Inferior parietal cortex (tissue), 1 donor: ENCODE measurements at regions not wholly inside any gene's neighbourhood (a gene's known extent, or its start where the extent isn't known, plus 50 kb on each side); places are given as distances from the start of the nearest gene placed in this dataset.

Experiments
- DNase-seq: peaks from one replicate; pipeline ENCODE4 v3.0.0-alpha.2; 2016; ENCODE audit errors: extremely low spot score

DNA sequence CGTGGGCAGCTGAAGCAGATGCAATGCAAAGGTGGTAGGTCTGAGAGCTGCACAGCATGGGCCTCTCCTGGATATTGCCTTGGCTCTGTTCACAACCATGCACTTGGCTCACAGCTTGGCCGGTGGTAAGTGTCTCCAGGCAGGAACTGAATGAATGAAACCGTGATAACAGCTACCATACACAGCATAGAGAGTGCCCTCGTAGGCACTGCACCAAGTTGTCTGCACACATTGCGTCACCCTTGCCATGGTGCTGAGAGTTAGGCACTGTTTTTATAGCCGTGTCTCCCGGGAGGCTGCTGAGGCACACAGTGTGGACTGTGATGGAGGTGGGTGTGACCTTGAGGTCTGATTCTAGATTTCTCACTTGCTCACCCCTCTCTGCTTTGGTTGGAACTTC lies 157.6 kb upstream of the VASH1 start:
- no peak for DNase-seq

DNA sequence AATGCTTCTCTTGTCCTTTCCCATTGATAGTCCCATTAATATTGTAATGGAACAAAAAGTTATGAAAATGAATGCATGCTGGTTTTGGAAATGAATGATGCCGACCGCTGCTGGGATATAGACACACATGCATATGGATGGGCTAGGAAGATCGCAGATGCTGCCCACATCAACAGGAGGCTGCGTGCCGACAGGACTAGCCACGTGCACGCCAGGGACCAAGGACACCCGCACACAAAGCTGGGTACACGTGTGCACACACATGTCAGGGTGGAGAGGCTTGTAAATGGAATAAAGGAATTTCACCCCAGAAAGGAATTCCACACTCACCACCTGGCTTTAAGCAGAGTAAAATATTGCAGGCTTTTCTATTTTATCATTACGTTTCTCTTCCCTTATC lies 153.8 kb upstream of the VASH1 start:
- DNase-seq: no peak

DNA sequence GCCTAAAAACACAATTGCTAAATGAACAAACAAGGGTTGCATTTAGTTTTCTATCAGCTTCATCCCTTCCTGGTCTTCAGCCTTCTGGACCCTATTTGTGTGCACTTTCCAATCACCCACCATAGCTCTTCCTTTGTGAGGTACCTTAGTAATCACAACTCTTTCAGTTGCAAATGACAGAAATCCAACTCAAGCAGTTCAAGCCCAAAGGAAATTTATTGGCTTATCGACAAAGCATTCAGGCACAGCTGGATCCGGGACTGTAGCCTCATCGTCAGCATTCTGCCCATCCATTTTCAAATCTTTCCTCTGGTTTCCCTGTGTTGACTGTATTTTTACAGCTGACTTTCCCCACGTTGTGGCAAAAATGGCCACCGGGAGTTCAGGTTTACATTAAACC lies 148.6 kb upstream of the VASH1 start:
- no peak for DNase-seq

DNA sequence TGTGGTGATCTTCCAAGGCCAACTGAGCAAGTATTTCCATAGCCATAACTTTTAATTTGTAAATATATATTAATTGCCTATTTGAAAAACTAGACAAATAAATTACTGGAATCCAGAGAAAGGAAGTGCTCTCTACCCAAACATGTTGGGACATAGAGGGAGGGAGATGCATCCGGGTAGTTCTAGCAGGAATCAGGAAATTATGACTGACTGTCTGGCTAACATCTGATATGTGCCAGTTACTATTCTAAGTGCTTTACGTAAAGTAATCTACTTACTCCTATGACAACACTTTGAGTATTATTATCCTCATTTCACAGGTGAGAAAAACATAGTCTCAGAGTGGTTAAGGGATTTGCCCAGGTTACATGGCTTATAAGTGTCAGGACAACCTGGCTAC lies 147.7 kb upstream of the VASH1 start:
- no peak for DNase-seq

DNA sequence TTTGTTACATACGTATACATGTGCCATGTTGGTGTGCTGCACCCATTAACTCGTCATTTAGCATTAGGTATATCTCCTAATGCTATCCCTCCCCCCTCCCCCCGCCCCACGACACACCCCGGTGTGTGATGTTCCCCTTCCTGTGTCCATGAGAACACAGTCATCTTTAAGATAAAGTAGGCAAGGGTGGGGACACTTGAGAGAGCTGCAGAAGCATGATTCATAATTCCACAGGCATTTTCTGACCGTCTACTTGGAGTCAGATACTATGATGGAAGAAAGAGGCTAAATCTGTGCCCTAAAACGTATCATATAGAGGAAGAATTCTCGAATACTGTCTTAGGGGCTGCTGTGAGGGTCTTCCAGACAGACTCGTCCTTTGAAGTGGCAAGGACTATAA lies 145.9 kb upstream of the VASH1 start:
- no peak for DNase-seq

DNA sequence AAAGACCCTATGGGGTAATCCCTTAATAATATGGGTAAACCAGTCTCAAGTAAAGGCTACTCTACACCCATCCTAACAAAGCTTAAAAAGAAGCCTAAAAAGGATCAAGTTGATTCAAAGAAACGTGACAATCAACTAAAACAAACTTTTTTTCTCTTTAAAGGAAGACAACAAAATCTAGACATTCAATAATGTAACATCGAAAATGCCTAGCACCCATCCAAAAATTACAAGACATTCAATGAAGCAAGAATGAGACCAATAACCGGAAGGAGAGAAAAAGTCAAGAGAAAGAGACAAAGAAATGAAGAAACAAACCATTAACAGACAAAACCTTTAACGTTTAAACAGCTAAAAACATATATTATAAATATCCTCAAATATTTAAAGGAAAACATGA lies 143.8 kb upstream of the VASH1 start:
- no peak for DNase-seq

DNA sequence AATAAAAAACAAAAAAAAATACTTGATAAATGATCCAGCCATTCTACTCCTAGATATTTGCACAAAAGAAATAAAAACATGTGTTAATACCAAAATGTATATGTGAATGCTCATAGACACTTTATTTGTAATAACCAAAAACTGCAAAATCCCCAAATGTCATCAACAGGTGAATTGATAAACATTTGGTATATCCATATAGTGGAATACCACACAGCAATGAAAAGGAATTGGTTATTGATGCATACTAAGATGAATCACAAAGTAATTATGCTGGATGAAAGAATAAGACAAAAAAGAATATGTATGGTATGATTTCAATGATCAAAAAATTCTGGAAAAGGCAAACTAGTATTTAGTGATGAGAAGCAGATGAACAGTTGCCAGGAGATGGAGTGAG lies 124.7 kb upstream of the VASH1 start:
- no peak for DNase-seq

DNA sequence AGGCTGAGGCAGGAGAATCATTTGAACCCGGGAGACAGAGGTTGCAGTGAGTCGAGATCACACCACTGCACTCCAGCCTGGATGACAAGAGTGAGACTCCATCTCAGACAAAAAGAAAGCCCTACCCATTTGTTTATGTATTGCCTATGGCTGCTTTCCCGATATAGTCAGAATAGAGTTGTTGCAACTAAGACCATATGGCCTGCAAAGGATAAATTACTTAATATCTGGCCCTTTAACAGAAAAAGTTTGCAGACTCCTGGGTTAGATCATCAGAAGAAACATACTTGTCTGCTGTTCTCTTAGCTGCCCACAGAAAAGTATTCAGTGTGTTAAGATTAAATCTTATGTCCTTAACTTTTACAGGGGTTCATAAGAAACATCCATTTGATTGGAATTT lies 122.4 kb upstream of the VASH1 start:
- DNase-seq: no peak

DNA sequence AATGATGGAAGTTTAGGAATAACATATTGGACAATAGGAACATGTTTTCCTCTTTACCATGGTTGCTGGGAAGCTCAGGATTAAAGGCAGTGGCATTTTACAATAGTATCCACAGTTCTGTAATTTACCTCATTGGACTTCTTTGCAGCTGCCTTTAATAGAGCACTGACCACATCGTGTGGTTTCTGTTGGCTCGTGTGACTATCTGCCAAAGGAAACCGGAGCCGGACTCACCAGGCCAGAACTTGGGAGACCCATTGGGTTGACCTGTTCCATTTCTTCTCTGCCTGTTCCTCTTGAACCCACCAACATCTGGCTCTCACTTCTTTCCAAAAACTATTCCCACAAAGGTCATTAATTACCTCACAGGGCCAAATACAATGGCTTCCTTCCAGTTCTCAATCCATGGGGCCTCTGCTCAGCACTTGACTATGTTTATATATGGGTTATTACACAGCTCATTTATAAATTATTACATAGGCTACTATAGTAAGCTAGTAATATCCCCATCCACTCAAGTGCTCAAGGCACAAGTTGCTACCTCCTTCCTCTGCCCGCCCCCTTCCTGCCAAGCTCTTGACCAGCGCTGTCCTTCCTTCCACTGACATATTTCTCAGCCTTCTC lies 121.5 kb upstream of the VASH1 start:
- DNase-seq: no peak

DNA sequence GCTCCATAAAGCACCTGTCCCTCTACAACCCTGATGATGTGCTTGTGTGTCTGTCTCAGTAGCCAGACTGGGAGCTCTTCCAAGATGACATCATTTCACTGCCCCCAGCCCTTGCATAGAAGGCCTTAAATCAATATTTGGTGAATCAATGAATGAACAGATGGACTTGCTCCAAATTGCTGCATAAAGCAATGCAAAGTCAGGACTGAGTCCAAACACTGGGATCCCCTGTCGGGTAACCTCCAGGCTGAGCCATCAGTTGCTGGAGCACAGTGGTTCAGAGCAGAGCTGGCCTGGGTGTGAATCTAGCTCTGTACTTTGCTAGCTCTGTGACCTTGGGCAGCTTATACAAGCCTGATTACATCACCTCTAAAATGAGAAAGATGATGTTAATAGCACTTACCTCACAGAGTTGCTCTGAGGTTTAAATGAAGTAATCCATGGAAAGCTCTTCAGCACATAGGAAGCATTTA lies 120.3 kb upstream of the VASH1 start:
- no peak for DNase-seq

DNA sequence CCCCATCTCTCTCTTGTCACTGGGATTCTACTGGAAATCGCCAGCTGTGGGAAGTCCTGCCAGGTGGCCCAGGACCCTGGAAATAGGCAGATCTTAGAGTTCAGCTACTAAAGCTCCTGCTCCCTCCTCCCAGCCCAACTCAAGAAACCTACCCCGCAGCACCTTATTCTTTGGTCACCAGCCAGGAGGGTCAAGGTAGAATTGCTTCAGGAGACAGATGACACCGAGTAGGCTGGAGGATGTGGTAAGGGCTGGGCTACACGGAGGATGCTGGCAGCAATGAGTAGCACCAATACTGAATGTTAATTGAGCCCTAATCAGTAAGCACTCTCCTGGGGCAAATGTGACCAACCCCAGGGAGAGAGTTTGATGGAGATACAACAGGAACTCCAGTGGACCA lies 119.7 kb upstream of the VASH1 start:
- DNase-seq: no peak

DNA sequence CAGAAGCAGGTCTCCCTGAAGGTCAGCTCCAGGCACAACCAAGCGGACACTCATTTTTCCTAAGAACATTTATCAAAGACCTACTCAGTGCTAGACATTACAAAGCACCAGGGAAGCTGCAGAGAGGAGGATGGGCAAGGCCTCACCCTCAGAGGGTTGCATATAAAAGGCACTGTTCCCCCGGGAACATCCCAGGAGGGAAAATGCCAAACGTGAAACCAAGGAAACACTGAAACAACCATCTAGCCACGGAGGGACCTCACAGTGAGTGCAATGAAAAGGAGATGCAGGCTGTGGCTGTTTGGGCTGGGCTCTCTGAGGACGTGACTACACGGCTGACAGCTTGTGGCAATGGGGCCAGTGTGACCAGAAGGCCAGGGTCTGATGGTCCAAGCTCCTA lies 117.4 kb upstream of the VASH1 start:
- DNase-seq: no peak

DNA sequence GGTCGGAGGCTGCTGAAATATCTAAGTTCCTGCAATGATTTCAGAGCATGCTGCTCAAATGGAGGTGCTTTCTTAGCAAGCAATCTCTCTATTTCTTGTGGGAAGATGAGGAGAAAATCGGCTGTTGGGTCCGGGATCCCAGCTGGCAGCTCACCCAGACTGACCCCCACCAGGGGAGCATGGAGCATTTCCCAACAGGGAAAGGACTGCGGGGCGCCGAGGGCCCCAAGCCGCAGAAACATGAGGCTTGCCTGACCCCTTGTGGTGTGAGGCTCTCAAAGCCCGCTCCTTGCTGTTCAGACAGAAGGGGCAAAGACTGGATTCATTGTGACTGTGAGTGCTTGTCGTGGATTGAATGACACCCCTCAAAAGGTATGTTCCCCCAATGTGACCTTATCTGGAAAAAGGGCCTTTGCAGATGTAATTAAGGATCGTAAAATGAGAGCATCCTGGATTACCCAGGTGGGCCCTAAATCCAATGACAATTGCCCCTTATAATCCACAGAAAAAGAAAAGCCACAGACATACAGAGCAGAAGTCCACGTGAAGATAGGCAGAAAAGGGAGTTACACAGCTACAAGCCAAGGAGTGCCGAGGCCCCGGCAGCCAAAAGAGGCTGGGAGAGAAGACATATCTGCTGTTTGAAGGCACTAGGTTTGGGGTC lies 116.3 kb upstream of the VASH1 start:
- peak; percentile 43 for DNase-seq

DNA sequence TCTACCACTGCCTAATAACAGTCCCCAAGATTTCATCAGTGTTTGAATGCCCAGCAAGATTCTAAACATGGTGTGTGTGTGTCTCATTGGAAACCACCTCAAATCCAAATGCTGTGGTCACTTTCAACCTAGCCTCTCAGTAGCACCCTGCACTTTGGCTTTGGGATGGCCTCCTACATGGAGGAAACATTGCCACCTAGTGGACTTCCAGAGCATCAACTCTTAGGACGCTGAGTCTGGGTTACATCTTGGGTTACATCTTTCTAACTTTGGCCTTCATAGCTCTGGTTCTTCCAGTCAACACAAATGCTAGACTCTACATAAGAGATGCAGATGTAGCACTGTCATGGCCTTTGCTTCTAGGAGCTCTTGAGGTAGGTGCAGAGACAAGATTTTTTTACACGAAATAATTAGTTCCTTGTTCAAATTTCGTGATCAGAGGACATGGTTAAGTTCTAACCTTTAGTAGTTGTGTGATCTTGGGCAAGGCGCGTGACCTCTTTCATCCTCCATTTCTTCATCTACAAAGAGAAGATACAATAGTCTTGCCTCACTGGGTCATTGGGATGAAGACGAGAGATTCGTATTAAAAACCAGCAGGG lies 113.5 kb upstream of the VASH1 start:
- DNase-seq: peak; percentile 52

DNA sequence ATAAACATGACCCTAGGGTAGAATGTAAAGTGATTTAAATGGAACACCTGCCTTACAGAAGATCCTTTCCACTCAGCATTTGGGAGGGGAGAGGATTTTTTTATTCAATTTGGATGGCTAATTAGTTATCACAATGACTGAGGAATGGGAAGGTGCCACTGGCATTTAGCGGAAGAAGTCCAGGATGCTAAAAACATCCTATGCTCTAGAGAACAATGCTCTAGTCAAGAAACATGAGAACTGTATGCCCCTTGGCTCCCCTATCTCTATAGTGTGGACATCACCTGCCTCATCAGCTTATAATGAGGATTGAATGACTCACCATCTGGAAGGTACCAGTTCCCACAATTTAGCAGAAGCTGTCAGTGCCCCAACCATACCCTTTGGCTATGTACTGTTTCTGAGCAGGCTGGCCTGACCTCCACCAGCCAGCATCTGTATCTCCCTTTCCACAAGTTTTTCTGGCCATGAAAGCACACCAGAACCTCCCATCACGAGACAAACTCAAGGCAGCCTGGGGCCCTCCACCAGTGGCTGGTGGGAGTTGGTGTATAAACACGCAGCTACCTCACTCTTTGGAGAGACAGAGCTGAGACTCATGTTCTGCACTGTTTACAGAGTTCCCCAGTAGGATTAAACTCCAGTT lies 109.7 kb upstream of the VASH1 start:
- DNase-seq: no peak

DNA sequence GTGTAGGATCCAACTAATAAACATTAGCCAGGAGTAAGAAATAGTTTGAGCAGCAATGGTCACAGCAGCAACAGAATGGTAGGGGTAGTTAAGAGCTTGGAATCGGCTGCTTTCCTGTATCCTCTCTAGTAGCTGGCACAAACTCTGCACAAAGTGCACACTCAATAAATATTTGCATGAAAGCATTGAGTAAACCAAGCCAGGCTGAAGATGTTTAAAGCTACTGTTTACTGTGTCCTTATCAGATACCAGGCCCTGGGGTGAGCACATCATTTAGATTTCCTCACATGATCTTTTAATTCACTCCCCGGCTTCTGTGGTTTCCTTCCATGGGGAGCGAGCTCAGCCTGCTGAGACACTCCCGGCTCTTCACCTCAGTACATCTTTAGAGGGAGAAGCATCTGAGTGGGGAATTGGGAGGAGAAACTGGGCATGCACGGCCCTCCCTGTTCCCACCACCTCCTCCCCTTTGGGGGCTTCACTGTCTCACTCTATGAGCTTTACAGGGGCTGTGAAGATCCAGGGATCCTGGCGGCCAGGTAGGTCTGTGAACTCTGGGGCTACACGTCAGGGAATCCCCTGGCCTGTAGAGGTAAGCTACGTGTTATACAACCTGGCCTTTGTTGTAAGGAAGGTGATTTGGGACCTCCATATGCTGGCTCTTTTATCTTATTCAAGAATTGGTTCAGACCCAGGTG lies 107.2 kb upstream of the VASH1 start:
- DNase-seq: no peak

DNA sequence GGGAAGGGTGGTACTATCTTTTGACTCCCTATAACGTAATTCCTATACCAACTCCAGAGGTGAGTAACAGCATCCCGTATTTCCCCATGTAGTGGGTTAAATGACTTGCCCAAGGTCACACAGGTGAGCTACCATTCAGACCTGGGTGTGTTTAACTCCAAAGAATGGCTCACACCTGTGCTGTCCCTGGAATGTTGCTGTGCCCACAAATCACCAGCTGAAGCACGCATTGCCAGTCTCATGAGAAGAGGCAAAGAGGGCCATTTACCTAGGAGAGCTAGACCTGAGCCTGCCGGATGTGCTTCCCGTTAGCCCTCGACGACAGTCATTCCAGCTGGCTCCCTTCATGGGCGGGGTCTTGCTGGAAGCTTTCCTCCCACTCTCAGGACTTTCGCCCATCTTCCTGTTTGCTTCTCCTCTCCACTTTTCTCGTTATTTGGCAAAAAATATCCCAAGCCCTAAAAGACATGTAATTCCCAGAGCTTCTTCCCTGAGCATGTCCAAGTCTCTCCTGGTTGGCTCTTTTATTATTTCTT lies 106.6 kb upstream of the VASH1 start:
- no peak for DNase-seq

DNA sequence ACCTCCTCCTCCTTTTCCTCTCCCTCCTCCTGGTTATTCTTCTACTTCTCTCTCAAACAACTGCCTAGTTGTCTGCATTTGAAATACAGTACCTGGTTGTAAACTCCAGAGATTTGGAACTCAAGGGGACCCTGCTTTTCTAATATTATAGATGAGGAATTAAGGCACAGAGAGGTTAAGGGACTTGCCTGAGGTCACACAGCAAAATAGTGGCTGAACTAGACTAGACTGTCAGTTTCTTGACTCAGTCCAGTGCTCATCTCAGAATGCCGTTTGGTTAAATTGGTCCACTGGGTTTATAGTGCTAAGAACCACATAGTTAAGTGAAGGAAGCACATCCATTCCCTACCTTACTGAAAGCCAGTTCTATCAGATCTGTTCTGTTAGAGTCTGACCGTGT lies 105.9 kb upstream of the VASH1 start:
- no peak for DNase-seq

DNA sequence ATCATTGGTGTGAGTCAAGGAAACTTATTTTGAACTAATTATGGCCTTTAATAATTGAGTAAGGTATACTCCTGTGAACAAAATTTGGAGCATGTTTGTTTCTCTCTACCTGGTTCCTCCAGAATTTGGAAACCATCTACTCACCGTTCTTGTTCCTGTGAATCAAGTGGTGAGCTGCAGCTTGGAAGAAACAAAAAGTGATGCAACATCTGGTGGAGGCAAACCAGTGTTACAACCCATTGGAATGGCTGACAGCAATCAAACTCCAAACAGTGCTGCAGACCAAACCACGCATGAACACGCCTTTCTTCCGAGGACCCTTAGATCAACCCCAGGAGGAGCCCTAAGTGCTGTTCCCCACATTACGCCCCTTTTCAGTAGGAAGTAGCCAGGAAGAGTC lies 104.7 kb upstream of the VASH1 start:
- DNase-seq: no peak

DNA sequence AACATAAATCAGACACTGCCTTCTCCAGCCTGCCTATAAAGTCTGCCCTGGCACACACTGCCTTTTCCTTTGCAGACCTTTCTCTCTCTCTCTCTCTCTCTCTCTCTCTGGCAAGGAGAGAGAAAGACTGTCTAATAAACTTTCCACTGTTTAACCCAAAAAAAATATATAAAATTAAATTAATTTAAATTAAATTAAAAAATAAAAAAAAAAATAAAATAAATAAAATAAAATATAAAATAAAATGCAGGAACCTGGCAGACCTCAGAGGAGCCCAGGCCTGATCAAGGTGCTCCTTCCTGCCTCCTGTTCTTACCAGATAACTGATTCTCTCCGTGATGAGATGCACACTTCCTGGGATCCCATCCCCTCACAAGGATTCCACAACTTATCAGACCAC lies 103.9 kb upstream of the VASH1 start:
- DNase-seq: no peak

DNA sequence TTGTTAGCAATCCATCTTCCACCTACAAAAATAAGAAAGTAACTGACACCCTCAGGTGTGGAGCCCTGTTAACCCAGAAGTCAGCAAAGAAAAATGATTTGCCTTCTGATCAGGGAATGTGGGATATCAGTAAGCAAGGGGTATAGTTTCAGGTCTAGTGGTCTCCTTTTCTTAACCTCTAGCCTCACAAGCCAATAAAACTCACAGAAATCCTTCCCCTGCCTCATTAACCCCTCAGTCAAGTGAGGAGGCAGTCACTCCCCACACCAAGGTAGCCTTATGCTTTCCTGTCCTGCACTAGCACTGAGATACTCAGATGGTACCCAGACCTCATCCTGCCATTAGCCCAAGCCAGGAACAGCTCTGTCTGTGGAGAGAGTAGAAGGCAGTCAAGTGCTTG lies 103.4 kb upstream of the VASH1 start:
- DNase-seq: no peak

DNA sequence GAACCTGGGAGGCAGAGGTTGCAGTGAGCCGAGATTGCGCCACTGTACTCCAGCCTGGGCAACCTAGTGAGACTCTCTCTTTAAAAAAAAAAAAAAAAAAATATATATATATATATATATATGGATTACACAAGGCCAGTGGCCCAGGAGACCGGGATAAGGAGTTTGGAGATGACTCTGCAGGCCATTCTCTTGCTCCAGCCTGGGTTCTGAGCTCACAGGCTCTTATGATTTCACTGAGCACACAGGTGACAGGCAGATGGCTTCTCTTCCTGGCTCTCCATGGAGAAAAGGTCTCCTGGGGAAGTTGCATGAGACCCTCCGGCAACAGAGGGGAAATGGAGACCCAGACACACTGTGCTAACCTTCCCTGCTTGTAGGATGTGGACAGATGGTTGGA lies 98.7 kb upstream of the VASH1 start:
- no peak for DNase-seq
